GM21717 (cell line): ENCODE measurements at regions not wholly inside any gene's neighbourhood (a gene's known extent, or its start where the extent isn't known, plus 50 kb on each side); places are given as distances from the start of the nearest gene placed in this dataset.
"Not testable (repeated sequence)": the region's sequence is repeated elsewhere in the genome, so short reads cannot be mapped to it uniquely, and the experiment has no call there.

Experiments
- ATAC-seq: cut with Tn5 transposase; IDR thresholded peaks from one replicate; pipeline ENCODE4 v1.9.1; 2021; ENCODE audit warnings: mild to moderate bottlenecking, moderate library complexity; ENCODE audit not compliant: unreplicated experiment

DNA sequence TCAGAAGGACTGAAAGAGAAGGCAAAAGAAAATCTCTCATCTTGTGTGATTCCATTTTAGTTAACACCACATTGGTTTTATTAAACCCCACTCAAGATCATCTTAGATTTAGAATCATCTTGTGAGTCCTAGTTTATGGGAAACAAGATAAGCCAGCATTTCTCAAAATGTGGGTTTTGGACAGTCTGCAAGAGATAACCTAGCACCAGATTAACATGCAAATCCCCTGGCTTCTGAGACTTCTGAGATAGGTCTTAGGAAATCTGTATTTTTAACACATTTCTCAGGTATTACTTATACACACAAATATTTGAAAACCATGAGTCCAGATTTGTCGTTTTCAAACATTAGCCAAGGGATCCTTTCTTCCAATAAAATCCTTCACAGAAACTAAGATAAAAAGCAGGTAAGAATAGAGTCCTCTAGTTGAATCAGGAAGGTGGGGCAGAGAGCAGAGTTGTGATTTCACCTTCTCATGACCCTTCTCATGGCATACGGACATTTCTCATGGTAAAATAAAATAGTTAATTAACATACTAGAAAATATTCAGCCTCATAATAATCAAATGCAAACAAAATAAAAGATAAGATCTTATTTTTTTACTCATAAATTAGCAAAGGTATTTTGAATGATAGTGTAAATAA lies 287.2 kb upstream of the FN1 start:
- ATAC-seq, result no peak

DNA sequence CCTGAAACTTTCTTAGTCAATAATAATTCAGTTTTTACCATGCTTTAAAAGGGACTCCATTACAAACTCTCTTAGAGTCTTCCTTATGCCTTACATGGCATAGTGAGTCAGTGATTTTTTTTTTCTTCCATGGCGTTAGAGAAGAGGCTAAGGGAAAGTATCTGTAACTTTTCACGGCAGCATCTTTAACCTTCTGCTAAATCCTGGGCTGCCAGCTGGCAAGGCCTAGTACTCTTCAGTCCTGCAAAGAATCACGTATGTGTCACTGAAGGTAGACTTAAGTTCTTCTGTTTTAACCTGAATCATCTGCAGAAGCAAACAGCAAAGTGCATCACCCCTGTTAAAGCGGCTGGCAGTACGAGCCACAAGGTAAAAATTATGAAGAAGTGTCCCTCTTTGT lies 286.3 kb upstream of the FN1 start:
- ATAC-seq, result no peak

DNA sequence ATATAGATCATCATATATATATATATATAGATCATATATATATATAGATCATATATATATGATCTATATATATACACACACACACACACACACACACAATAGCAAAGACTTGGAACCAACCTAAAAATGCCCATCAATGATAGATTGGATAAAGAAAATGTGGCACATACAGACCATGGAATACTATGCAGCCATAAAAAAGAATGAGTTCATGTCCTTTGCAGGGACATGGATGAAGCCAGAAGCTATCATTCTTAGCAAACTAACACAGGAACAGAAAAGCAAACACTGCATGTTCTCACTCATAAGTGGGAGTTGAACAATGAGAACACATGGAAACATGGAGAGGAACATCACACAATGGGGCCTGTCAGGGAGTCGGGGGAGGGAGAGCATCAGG lies 285.6 kb upstream of the FN1 start:
- not testable (repeated sequence) for ATAC-seq

DNA sequence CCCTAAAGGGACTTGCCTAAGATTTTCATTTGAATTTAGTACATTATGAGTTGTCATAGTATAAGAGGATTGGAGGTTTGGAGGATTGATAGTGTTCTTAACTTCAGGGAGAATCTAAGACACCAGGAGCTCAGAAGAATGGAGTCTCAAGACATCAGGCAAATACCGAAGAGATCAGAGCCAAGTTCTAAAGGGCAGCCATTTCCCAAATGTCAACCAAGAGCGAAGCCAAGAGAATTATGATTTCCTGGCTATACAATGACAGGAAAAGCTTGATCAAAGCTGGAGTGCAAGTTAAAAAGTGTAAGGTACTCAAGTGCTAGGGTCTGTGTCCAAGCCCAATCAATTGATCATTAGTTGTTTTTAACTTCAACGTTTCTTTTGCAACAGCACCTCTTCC lies 283.0 kb upstream of the FN1 start:
- no peak for ATAC-seq

DNA sequence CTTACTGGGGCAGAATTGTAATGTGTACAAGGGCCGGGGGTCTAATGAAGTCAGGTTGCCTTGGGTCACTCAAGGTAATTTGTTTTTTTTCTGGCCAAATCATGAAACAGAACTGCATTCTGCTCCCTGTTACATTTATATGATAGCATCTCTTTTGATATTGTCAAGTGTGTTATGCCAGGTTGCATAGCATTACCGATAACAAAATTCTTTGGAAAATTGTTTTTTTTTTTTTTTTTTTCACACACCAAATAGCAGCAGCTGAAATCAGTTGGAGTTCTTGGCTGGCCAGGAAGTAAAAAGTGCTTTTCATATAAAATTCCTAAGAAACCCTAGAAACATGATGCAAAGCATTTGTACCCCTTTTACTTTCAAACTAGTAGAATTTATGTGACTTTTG lies 282.6 kb upstream of the FN1 start:
- no peak for ATAC-seq

DNA sequence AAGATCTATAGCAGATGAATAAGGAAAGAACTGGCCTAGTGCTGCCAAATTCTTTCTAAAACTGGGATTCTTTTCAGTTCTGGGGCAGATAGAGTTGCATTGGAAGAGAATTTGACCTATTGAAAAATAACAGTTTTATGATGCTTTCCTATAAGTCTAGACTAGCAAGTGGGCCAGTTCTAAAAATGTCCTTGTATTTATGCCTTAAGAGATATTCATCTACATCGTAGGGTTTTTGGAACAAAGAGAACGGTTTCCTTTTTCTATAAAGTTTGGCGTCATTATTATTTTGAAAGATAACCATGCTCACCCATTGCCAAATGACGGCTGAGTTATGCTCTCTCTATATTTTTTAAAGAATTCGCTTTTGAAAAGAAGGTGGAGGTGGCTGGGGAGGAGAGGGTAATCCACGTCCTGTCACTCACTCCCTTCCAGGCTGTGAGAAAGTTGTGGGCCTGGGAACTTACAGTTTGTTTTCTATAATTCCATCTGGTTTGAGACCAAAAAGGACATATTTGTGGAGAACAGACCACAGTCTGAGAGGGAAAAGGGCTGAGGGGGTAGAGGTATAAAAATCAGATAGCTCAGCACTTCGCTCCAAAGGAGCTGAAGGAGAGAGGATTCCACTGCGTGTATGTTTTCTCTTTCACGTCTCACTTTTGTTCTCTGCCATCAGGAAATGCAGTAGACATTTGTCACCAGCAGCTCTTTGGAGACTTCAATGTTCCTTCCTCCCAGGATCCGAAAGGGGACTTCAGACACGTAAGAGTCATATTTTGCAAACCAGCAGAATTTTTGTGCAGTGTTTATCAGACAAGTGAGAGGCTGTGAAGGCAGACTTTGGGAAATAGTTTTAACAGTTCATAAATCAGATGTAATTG lies 281.9 kb upstream of the FN1 start:
- no peak for ATAC-seq

DNA sequence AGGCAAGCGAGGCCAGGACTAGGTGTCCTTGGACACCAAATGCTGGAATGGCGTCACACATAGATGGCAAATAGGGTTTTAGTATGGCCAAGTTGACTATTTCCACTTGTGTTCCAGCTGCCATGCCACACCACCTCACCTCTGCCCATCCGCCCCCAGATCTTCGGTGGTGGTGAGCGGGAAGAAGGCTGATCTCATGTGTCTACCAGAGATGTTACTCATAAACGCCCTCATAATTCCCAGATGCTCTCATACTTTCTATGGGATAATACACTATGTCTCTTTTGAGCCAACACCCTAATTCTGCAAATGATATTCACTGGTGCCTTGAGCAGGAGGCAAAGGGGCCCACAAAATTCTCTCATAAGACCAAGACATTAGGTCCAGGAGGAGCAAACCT lies 281.1 kb upstream of the FN1 start:
- no peak for ATAC-seq

DNA sequence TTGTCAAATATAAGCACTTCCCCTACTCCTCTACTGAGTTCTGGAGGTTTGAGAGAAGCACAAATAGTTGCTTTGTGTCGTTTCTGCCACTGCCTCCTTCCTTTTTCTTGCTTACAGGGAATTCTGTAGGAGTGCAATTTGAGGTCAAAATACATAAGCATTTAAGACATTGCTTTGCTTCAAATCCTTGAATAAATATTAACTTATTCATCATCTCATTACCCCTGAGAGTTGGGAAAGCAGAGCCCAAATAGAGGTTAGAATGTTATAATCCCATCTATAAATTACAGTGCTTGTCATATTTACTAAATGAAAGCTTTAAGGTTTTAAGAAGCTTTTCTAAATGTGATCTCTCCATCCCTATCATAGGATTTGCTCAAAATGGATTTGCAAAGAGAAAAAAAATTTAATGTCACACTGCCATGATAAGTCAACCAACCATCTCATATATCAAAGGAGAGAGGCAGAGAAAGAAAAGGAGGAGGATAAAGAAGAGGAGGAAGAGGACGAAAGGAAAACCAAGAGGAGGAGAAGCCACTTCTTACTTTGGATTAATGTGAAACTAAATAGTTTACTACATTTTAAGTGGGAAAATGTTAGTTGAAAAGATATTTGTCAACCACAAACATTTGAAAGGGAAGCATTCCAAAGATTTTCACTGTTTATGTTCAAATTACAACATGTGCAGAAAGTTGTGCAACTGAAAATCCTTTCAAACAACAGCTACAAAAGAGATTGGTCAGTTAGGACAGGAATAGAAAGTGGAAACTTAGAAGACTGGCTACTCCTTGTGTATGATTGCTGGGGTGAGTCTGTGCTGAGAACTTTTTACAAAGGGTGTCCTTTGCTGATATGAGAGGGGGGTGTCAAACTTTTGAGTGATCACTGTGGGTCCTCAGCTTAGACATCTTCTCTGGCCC lies 277.3 kb upstream of the FN1 start:
- ATAC-seq, result no peak

DNA sequence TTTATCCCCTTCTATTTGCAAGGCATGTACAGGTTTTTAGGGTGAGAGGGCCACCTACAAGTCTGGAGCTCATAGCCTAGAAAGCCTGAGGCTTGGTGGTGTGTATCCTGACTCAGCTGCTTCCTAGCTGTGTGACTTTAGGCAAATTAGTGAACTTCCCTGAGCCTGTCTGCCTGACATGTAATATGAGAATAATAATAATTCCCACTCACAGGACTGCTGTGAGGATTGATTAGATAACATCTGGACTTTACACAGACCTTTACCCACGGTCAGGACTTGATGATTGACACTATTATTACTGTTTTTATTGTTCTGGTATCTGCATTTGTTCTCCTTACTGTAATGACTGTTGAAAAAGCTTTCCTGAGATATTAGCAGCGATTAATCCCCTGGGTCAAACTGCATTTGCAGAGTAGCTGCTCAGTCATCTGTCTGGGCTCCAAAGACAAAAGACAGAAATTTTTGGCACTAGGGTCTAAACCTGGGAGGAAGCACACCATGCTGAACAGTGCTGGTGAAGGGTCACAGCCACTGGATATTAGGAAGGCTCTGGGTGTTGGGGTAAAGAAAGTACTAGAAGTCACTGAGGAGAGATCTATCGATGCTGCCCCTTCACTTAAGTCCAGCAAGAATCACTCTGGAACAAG lies 276.5 kb upstream of the FN1 start:
- no peak for ATAC-seq

DNA sequence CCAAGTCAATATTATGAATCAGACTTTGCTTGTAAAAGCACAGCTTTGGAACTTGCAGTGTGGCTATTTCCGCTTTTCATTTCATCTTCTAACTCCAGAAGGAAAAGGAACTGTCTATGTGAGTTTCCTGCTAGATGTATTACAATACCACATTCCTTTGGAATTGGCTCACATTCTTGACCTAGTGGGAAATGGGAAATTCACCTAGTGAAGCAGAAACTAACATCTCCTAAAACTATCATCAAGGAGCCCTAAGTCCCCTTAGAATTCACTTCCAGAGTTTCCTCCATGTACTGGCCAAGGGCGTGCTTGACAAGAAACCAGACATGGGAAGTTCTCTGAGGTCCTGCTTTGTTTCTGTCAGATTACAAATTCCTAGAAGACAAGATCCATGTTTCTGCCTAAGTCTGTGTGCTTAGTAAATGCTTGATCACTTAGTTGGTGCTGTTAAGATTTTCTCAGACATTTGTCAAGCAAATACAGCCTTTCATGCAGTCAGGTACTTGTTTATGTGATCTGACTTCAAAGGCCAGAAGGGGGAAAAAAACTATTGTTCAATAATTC lies 275.7 kb upstream of the FN1 start:
- ATAC-seq, result no peak

DNA sequence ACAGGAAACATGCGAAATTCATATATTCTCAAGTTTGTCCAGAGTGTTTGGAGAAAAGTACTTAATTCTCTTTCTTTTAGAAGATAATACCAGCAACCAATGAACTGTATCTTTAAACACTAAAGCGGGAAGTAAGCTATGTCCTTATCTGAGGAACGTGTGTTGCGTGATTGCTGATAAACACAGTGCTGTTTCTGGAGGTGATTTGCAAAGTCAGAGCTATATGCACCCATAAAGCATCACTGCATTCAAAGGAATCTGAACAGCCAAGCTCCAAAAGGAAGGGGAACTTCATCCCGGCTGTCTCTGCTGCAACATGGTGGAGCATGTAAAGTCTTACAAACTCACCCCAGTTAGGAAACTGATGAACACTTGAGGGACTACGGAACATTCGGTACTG lies 271.7 kb upstream of the FN1 start:
- ATAC-seq, result no peak

DNA sequence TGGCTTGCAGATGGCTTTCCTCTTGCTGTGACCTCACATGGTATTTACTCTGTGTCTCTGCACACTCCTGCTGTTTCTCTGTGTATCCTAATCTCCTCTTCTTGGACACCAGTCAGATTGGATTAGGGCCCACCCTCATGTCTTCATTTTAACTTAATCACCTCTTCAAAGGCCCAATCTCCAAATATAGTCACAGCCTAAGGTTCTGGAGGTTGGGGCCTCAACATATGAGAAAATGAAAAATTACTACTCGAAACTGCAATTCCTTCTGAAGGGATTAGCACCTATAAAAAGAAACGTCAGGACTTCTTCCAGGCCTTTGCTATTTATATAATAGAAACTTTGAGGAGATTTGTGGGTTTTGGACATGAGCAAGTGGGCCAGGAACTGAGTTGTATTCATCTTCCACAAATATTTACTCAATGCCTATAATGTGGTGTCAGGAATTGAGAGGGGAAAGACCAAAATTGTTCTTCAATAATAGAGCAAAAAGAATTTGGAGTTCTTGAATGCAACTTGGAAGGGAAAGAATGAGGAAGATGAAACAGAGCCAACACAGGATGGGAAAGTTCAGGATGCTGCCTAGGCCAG lies 270.0 kb upstream of the FN1 start:
- ATAC-seq, result no peak

DNA sequence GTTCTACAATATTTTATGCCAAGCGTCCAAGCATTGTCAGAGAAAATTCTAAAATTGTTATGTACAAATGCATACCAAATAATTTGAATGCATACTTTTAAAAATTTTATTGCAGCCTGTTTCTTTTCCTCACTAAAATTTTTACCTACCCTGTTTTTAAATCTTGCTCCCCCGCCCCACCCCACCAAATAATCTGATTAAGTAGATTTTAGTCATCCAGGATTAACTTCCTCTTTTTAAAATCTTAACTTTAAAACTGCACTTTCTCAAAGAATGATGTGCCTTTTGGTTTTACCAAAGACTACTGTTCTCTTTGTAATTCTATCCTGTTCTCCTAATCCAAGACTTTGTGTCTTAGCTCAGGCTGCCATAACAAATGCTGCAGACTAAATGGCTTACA lies 269.4 kb upstream of the FN1 start:
- no peak for ATAC-seq

DNA sequence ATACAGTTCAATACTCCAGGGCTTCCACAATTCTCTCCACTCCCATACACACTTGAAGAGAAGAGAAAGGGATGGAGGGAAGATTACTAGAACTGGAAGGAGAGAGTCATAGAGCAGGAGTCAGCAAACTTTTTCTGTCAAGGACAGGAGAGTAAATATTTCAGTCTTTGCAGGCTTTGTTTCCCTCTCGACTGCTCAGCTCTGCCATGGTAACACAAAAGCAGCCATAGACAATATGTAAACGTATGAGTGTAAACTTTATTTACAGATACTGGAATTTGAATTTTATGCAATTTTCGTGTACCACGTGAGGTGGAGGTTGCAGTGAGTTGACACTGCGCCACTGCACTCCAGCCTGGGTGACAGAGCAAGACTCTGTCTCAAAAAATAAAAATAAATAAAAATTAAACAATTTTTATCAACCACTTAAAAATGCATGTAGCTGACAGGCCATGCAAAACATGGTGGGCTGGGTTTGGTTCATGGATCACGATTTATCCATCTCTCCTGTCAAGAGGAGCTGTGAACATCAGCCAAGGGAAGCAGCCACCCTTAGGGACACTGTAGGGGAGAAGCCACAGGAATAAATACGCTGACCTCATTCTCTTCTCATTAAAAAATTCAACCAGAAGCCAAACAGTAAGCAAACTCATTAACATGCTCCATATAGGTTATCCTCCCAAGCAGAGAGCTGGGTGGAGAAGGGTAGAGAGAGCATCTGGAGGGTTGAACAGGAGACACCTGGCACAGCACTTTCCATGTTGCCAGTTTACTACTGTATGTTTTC lies 266.4 kb upstream of the FN1 start:
- no peak for ATAC-seq

DNA sequence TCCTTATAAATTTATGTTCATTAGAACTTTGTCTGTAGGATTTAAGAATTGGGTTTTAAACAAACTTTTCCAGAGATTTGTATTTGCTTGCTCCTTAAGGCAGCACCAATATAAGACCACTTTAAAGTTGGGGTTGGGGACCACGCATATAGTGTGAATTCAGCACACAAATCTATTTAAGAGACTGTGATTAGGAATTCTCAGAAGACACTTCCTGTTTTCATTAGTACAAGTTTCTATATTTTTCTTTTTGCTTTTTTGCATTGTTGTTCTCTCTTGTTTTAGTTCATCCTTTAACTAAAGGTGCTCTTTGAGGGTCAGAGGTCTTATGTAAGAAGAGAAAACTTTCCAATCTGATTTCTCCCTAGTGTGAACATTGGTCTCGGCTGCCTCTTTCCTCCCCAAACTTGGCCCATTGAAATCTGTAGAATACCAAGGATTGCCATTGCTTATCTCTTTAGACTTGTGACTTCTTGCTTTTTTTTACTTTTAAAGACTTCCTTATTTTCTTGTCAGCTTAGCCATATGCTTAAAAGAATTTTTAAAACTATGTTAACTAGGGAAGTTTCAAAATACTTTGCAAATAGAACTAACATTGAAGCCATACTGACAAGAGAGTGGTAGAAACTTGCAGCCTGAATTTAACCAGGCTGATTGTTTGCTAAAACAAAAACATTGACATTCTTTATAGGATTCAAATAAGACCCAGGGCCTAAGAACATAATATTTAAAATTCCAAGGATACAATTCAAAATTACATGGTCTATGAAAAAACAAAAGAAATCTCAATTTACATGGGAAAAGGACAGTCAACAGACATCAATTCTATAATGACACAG lies 264.1 kb upstream of the FN1 start:
- ATAC-seq, result no peak

DNA sequence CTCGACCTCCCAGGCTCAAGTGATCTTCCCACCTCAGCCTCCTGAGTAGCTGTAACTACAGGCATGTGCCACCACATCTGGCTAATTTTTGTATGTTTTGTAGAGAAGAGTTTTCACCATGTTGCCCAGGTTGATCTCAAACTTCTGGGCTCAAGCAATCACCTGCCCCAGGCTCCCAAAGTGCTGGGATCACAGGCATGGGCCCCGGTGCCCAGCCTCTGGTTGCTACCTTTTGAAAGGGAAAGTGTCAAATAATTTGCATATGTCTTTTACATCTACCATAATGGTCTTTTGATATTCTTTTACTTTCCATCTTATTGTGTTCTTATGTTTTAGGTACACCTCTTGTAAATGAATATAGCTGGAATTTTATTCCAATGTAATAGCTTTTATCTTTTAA lies 263.1 kb upstream of the FN1 start:
- no peak for ATAC-seq

DNA sequence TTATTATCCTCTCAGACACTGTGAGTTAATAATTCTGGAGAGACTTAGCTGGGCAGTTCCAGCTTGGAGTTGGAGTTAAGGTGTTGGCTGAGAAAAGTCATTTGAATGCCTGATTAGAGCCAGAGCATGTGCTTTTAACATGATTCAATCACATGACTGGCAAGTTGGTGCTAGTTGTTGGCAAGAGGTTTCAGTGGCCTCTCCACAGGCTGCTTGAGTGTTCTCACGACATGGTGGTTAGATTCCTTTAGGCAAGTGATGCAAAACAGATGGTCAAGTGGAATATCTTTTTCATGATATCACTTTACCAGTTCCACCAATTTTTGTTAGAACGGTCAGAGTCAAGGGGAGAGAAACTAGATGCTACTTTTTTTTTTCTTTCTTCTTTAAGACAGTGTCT lies 262.7 kb upstream of the FN1 start:
- no peak for ATAC-seq

DNA sequence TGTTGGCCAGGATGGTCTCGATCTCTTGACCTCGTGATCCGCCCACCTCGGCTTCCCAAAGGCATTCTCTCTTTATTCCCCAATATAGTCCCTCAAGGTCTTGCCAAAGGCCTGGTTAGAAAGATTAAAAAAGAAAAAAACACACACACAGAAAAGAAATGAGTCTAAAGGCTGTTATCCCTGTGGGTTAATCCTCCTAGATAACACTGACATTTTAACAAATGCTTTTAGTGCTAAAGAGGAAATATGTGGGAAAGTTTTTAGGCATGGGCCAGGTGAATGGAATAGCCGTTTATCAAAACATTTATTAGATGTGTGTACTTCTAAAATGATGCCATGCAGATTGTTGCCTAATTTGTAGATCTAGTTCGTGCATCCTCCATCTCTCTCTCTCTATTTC lies 261.6 kb upstream of the FN1 start:
- ATAC-seq, result no peak

DNA sequence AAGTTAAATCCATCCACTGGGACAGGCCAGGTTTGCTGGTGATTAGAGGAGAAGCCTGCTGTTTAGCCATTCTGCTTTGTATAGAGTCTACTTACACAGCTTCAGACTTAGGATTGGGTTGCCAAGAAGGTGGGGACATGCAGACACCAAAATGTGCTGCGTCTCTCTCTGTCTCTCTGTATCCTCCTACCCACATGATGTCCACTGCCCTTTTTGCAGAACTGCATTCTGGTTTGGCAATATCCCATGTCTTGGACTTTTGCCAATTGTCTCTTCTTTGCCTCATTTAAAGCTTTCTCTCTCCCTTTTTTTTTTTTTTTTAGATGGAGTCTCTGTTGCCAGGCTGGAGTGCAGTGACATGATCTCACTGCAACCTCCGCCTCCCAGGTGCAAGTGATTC lies 261.1 kb upstream of the FN1 start:
- no peak for ATAC-seq
